NCI-H1105 treated with DMSO at 0.1 percent for 48 hours (cell line): ENCODE measurements at regions not wholly inside any gene's neighbourhood (a gene's known extent, or its start where the extent isn't known, plus 50 kb on each side); places are given as distances from the start of the nearest gene placed in this dataset.

Experiments
- DNase-seq: peaks from one replicate; lab custom pipeline; 2025; lab: John Stamatoyannopoulos, UW

DNA sequence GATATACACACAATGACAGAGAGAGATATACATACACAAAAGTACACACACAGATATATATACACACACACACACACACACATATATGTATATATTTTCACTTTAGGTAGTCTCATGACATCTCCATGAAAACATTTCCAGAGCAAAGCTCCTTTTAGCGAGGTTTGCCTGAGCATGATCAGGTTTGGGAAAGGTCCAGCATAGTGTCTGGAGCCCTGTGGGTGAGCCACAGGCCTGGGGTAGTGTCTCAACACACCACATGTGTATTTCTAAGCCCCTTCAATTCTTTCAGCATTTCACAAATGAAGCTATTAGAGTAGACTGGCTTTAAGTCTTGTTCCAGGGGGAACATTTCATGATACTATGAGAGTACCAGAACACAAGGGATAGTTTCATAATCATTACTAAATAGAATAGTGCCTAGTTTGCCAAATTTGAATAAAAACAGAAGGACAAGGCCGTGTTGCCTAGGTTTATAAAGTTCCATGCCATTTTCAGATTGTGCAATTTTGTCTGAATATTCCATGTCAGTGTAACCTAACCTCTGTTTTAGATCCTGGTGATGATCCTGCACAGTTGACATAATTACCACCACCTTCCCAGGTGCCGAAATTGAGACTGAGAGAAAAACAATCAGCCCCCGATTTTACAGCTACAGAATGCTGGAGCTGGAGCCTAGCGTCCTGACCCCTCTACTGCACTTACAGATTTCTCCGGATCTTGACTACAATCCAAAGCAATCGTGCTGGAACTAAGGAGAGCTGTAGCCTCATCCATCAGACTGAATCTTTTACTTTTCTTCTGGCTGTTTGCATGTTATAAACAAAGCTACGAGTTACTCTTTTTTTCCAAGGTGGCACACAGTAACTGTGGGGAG is 332.7 kb downstream of the CYRIA start:
- DNase-seq = no peak

DNA sequence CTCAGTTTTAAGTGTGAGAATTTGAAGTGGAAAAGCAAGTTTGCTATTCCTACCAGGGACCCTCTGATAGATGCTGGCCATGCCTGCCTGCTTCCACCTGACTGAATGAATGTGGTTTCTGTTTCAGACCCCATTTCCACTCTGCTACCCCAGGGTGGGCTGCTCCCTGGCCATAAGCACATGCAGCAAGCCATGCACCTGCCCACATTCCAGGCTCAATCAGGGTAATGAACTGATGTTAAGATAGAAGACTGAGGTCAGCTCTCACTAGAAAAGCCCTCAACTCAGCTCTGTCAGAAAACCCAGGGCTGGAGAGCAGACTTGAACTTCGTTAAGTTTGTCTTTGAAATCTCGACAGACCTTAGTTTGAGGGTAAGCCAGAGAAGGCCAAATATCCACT is 333.9 kb downstream of the CYRIA start:
- no peak for DNase-seq

GRCh38 chr2:16330982-16331381 is 334.7 kb downstream of the CYRIA start:
- no peak for DNase-seq

- no peak for DNase-seq
These were observed 335.1 kb downstream of the CYRIA start for GRCh38 chr2:16330571-16330970.

DNA sequence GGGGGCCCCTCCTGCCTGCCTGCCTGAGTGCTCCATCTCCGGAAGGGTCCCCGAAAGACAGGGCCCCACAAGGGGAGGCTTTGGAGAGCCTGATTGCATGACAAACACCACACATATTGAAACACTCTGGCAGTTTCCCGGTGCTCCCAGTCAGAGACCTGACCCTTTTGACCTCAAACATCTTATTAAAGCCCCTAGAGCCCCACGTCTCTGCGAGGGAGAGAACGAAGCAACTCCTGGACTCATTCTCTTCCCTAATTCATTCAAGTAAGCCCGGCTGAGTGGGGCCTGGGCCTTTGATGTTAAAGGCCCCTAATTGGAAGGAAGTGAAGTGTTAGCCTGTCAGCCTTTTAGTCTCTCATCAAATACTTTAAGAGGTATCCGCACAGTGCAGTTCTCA is 335.6 kb downstream of the CYRIA start:
- DNase-seq = no peak

- no peak for DNase-seq
These were observed 336.2 kb downstream of the CYRIA start for GRCh38 chr2:16329421-16329820.

GRCh38 chr2:16328521-16329190 is 337.0 kb downstream of the CYRIA start:
- DNase-seq = no peak

DNA sequence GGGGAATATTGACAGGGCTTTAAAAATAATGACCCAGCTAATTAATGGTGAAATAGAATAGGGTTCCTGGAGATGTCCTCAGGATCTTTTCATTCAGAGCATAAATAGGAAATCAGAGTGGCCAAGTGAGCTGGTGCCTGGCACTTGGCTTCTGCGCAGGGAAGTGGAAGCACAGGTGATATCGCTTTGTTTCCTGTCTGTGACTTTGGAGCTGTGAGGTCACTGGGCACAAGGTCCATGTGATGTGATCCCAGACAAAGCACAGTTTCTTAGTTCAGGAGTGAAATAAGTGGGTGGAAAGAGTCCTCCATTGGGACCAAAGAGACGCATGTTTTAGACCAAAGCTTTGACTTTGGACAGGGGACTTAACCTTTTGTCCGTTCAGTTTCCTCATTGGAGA is 338.3 kb downstream of the CYRIA start:
- no peak for DNase-seq

- no peak for DNase-seq
These were observed 338.8 kb downstream of the CYRIA start for GRCh38 chr2:16326711-16327300.

- no peak for DNase-seq
These were observed 339.6 kb downstream of the CYRIA start for GRCh38 chr2:16325976-16326510.

- DNase-seq = no peak
These were observed 340.3 kb downstream of the CYRIA start for GRCh38 chr2:16325016-16325975.

- no peak for DNase-seq
These were observed 341.1 kb downstream of the CYRIA start for GRCh38 chr2:16324544-16324937.

DNA sequence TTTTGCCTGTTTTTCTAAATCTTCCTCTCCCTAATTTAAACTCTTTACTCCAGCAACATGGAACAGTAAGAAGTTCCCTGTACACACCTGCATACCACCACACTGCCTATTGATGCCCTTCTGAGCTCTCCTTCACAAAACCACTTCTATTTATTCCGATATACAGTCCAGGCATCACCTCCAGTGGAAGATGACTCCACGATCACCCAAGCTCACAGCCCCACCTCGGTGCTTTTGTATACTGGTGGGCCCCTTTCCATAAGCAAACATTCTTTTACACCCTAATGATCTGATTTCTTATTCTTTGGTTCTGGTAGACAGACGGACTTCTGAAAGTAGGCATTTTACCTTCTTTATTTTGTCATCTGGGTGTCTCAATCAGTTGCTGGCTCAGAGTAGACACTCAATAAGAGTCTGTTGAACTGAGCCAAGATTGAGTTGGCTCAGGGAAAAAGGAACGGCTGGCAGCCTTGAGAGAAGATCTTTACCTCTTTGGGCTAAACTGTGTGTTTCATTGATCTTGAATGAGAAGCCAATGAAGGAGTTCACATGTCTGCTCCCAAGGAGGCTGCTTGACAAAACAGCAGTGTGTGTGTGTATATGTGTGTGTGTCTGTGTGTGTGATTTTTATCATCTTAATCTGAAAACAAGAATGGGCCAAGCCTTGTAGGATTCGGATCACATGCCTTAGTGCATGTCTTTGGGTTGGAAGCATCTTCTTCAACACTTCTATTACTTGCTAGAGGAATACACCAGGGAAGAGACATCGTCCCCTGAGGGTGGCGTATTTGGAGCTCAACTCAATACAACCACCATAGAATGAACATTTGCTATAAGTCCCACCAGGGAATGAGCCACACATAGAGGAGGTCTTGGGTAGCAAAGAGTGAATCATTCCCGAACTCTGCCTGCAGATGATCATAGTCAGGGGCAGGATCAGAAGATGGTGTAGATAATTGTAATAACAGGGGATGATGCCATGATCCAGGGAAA is 341.8 kb downstream of the CYRIA start:
- DNase-seq = no peak

DNA sequence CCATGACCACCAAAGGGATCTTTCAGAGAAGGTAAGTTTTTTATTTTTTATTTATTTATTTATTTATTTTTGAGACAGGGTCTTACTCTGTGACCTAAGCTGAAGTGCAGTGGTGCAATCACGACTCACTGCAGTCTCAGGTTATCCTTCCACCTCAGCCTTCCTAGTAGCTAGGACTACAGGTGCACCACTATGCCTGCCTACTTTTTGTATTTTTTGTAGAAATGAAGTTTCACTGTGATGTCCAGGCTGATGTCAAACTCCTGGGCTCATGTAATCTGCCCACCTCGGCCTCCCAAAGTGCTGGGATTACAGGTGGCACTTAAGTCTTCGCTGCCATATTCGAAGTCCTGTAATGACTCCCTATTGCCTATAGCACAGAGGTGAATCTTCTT is 342.5 kb downstream of the CYRIA start:
- no peak for DNase-seq

- DNase-seq = no peak
These were observed 343.1 kb downstream of the CYRIA start for GRCh38 chr2:16322308-16323125.

GRCh38 chr2:16321872-16322271 is 343.8 kb downstream of the CYRIA start:
- DNase-seq = no peak

DNA sequence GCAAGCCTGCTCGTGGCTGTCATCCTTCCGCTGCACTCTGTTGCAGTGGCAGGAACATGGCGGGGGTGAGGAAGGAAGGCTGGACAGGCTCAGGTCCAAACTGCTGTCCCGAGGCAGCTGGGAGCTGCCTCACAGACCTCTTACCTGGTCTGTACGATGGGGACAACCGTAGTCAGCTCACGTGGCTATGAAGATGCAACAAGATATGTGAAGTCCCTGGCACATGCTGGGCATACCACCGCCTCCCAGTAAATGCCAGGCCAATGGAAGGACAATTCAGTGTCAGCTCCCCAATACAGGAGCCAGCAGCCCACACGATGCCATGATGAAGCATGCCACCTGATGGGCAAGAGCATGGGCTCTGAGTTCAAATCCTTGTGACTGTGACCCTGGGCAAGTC is 344.4 kb downstream of the CYRIA start:
- DNase-seq = no peak

DNA sequence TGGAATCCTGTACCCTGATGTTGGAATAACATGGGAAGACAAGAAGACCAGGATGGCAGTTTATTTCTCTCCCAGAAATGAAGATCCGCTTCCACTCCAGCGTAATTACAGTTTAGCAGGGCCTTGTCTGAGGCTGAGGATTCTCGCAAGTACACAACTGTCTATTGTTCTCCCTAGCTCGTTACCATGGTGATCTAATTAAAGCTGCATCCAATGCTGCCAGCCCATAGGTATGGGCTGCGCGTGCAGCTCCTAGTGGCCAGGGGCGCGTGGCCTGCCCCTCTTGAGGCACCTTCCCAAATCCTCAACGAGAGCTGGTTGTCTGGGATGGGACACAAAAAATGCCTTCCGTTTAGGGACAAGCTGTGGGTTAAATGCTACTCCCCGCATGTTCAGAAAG is 344.9 kb downstream of the CYRIA start:
- DNase-seq = peak; percentile 72

DNA sequence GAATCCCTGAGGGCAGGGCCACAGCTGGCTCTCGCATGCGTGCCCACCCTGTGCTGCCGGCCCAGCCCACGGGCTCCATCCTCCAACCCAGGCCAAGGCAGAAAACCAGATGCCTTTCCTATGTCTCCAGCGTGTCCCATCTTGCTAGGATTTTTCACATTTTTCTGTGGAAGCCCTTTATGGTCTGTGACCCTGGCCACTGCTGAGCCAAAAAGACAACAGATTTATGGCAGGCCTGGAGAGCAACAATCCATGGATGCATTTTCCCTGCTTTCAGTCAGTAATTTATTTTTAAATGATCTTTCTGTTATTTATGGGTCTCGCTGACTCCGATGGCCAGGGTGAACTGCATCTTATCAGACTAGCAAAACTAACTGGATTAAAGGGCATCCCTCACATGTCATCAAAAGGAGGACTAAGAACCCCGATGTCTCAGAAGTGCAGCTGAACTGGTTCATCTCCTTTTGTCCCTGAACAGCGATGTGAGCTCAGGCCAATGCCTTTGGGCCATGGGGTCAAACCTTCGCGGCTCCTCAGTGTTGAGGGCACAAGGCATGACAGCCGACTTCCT is 346.0 kb downstream of the CYRIA start:
- no peak for DNase-seq
